Liver (tissue), 8 donors: ENCODE measurements at regions not wholly inside any gene's neighbourhood (a gene's known extent, or its start where the extent isn't known, plus 50 kb on each side); places are given as distances from the start of the nearest gene placed in this dataset.
"Not testable (repeated sequence)": the region's sequence is repeated elsewhere in the genome, so short reads cannot be mapped to it uniquely, and the experiment has no call there.

Experiments used
- DNase-seq: peaks from one replicate; pipeline ENCODE4 v3.0.0-alpha.2; 2017; ENCODE audit warnings: low spot score
- H3K27ac ChIP-seq, 2 donors: one replicate each; pipeline ENCODE4 v1.7.0; 2013; ENCODE audit warnings: inconsistent platforms in 2 of 2, low read length in 2 of 2, control low read depth in 1 of 2, low read depth in 1 of 2, mild to moderate bottlenecking in 1 of 2
- H3K27me3 ChIP-seq, 4 donors: one replicate each; pipeline versions ENCODE4 v1.6.1 to v1.7.0; 2013; ENCODE audit warnings: low read length in 3 of 4, inconsistent platforms in 1 of 4, mild to moderate bottlenecking in 1 of 4, moderate library complexity in 1 of 4; ENCODE audit not compliant: control insufficient read depth in 4 of 4, insufficient read depth in 4 of 4
- H3K36me3 ChIP-seq, 4 donors: one replicate each; pipeline versions ENCODE4 v1.6.1 to v1.7.0; 2013; ENCODE audit warnings: low read length in 3 of 4, mild to moderate bottlenecking in 3 of 4, low read depth in 1 of 4, moderate library complexity in 1 of 4; ENCODE audit not compliant: control insufficient read depth in 4 of 4, insufficient read depth in 3 of 4
- H3K4me1 ChIP-seq, 4 donors: one replicate each; pipeline versions ENCODE4 v1.6.1 to v1.7.0; 2013; ENCODE audit warnings: low read length in 3 of 4, mild to moderate bottlenecking in 3 of 4, moderate library complexity in 1 of 4; ENCODE audit not compliant: control insufficient read depth in 4 of 4, insufficient read depth in 4 of 4
- H3K4me3 ChIP-seq, 3 donors: one replicate each; pipeline versions ENCODE4 v1.6.1 to v1.7.0; 2013; ENCODE audit warnings: low read length in 3 of 3, control low read depth in 1 of 3, low read depth in 1 of 3, mild to moderate bottlenecking in 1 of 3
- H3K9ac ChIP-seq, 2 donors: one replicate each; pipeline ENCODE4 v1.7.0; 2013; ENCODE audit warnings: low read length in 2 of 2, mild to moderate bottlenecking in 2 of 2, moderate library complexity in 2 of 2, control low read depth in 1 of 2, low read depth in 1 of 2
- H3K9me3 ChIP-seq, 4 donors: one replicate each; pipeline versions ENCODE4 v1.6.1 to v1.7.0; 2013; ENCODE audit warnings: low read length in 3 of 4; ENCODE audit not compliant: control insufficient read depth in 4 of 4
- ATF3 ChIP-seq: IDR thresholded peaks from 2 replicates; pipeline ENCODE4 v1.6.1; 2016; ENCODE audit warnings: antibody characterized with exemption
- EGR1 ChIP-seq, 2 donors: IDR thresholded peaks; 2 replicates each; pipeline ENCODE4 v1.6.1; 2016 to 2018; ENCODE audit warnings: antibody characterized with exemption in 2 of 2, low read depth in 2 of 2
- FOXA1 ChIP-seq: IDR thresholded peaks from 2 replicates; pipeline ENCODE4 v1.6.1; 2016; ENCODE audit warnings: antibody characterized with exemption
- FOXA2 ChIP-seq: IDR thresholded peaks from 2 replicates; pipeline ENCODE4 v1.6.1; 2016; ENCODE audit warnings: antibody characterized with exemption
- GABPA ChIP-seq, 2 donors: IDR thresholded peaks in 1 of 2; conservative IDR thresholded peaks in 1 of 2; 2 replicates each; pipeline ENCODE4 v1.6.1; 2016; ENCODE audit warnings: antibody characterized with exemption in 2 of 2, mild to moderate bottlenecking in 1 of 2, moderate library complexity in 1 of 2
- HNF4A ChIP-seq, 2 donors: conservative IDR thresholded peaks; 2 replicates each; pipeline ENCODE4 v1.6.1; 2016; ENCODE audit warnings: antibody characterized with exemption in 2 of 2, mild to moderate bottlenecking in 2 of 2
- HNF4G ChIP-seq: IDR thresholded peaks from 2 replicates; pipeline ENCODE4 v1.6.1; 2016; ENCODE audit warnings: antibody characterized with exemption
- JUND ChIP-seq, 2 donors: IDR thresholded peaks; 2 replicates each; pipeline ENCODE4 v1.6.1; 2016; ENCODE audit warnings: antibody characterized with exemption in 2 of 2
- NR2F2 ChIP-seq: IDR thresholded peaks from 2 replicates; pipeline ENCODE4 v1.6.1; 2016; ENCODE audit warnings: antibody characterized with exemption
- RAD21 ChIP-seq, 2 donors: IDR thresholded peaks; 2 replicates each; pipeline ENCODE4 v1.6.1; 2016; ENCODE audit warnings: antibody characterized with exemption in 2 of 2, mild to moderate bottlenecking in 2 of 2
- RXRA ChIP-seq, 2 donors: IDR thresholded peaks; 2 replicates each; pipeline ENCODE4 v1.6.1; 2017 to 2018; ENCODE audit warnings: antibody characterized with exemption in 2 of 2, mild to moderate bottlenecking in 1 of 2
- SP1 ChIP-seq: IDR thresholded peaks from 2 replicates; pipeline ENCODE4 v1.6.1; 2018; ENCODE audit warnings: antibody characterized with exemption, mild to moderate bottlenecking
- TAF1 ChIP-seq: conservative IDR thresholded peaks from 2 replicates; pipeline ENCODE4 v1.6.1; 2016; ENCODE audit warnings: antibody characterized with exemption, mild to moderate bottlenecking
- YY1 ChIP-seq: IDR thresholded peaks from 2 replicates; pipeline ENCODE4 v1.6.1; 2016; ENCODE audit warnings: antibody characterized with exemption, mild to moderate bottlenecking
- ZBTB33 ChIP-seq: IDR thresholded peaks from 2 replicates; pipeline ENCODE4 v1.6.1; 2016; ENCODE audit warnings: antibody characterized with exemption
- WGBS: extraction: QIAGEN DNeasy Blood & Tissue Kit; methylation state at CpG from one replicate; pipeline ENCODE4 v1.1.7; 2013; 5-methylcytosine and 5-hydroxymethylcytosine counted together
- TF ChIP-seq, protein P1 (sequence below): IDR thresholded peaks from 2 replicates; pipeline ENCODE4 v1.6.1; 2016; ENCODE audit warnings: antibody characterized with exemption
- TF ChIP-seq, protein P2 (sequence below): fragments of 150-350 bp; IDR thresholded peaks from 2 replicates; pipeline ENCODE4 v1.5.1; 2017; ENCODE audit warnings: improper control_type of control experiment, low read depth, low read length; ENCODE audit not compliant: missing input control
- TF ChIP-seq, protein P3 (sequence below): IDR thresholded peaks from 2 replicates; pipeline ENCODE4 v1.6.1; 2016; ENCODE audit warnings: antibody characterized with exemption, mild to moderate bottlenecking
- donor health status: healthy.
- donor health status: healthy.
- donor health status: healthy.
- donor health status: healthy.
- donor health status: healthy.

- no peaks in the 10 kb centered on the region for H3K4me1 ChIP-seq
- no peak overlapping the region for H3K9ac ChIP-seq
- DNase-seq = no peak
- H3K36me3 ChIP-seq = no peaks in the 10 kb centered on the region
- H3K9me3 ChIP-seq = no peaks in the 10 kb centered on the region
- no peak overlapping the region for H3K4me3 ChIP-seq
- 35% methylated on average over 1 of the region's 1 CpG for WGBS
- H3K27me3 ChIP-seq = no peaks in the 10 kb centered on the region
- TF ChIP-seq ZBTB33 (no peak), SP1 (no peak), YY1 (no peak), ATF3 (no peak), NR2F2 (no peak), FOXA1 (no peak), TAF1 (no peak), HNF4G (no peak), RAD21 (IDR thresholded peaks at IDR 0.05) (no peak), FOXA2 (no peak), EGR1 (IDR thresholded peaks at IDR 0.05; ENCODE audit: low read depth in 2 of 2) (no peak), RXRA (IDR thresholded peaks at IDR 0.05) (no peak), HNF4A (conservative IDR thresholded peaks at IDR 0.05) (no peak), JUND (IDR thresholded peaks at IDR 0.05) (no peak), GABPA (IDR thresholded peaks at IDR 0.05 in 1 of 2, conservative IDR thresholded peaks at IDR 0.05 in 1 of 2) (no peak)
- TF ChIP-seq, protein P1, sequence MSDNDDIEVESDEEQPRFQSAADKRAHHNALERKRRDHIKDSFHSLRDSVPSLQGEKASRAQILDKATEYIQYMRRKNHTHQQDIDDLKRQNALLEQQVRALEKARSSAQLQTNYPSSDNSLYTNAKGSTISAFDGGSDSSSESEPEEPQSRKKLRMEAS = no peak
- TF ChIP-seq, protein P2, sequence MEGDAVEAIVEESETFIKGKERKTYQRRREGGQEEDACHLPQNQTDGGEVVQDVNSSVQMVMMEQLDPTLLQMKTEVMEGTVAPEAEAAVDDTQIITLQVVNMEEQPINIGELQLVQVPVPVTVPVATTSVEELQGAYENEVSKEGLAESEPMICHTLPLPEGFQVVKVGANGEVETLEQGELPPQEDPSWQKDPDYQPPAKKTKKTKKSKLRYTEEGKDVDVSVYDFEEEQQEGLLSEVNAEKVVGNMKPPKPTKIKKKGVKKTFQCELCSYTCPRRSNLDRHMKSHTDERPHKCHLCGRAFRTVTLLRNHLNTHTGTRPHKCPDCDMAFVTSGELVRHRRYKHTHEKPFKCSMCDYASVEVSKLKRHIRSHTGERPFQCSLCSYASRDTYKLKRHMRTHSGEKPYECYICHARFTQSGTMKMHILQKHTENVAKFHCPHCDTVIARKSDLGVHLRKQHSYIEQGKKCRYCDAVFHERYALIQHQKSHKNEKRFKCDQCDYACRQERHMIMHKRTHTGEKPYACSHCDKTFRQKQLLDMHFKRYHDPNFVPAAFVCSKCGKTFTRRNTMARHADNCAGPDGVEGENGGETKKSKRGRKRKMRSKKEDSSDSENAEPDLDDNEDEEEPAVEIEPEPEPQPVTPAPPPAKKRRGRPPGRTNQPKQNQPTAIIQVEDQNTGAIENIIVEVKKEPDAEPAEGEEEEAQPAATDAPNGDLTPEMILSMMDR = no peak
- TF ChIP-seq, protein P3, sequence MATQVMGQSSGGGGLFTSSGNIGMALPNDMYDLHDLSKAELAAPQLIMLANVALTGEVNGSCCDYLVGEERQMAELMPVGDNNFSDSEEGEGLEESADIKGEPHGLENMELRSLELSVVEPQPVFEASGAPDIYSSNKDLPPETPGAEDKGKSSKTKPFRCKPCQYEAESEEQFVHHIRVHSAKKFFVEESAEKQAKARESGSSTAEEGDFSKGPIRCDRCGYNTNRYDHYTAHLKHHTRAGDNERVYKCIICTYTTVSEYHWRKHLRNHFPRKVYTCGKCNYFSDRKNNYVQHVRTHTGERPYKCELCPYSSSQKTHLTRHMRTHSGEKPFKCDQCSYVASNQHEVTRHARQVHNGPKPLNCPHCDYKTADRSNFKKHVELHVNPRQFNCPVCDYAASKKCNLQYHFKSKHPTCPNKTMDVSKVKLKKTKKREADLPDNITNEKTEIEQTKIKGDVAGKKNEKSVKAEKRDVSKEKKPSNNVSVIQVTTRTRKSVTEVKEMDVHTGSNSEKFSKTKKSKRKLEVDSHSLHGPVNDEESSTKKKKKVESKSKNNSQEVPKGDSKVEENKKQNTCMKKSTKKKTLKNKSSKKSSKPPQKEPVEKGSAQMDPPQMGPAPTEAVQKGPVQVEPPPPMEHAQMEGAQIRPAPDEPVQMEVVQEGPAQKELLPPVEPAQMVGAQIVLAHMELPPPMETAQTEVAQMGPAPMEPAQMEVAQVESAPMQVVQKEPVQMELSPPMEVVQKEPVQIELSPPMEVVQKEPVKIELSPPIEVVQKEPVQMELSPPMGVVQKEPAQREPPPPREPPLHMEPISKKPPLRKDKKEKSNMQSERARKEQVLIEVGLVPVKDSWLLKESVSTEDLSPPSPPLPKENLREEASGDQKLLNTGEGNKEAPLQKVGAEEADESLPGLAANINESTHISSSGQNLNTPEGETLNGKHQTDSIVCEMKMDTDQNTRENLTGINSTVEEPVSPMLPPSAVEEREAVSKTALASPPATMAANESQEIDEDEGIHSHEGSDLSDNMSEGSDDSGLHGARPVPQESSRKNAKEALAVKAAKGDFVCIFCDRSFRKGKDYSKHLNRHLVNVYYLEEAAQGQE = no peak
- no peak overlapping the region for H3K27ac ChIP-seq
Measured at GRCh38 chr12:59055204-59055860, 135.0 kb upstream of the LRIG3 start.

GRCh38 chr12:59053266-59053899 lies 133.1 kb upstream of the LRIG3 start:
- not testable (repeated sequence) for H3K9me3 ChIP-seq, H3K4me3 ChIP-seq, H3K27ac ChIP-seq, H3K36me3 ChIP-seq, H3K4me1 ChIP-seq, H3K9ac ChIP-seq, DNase-seq, H3K27me3 ChIP-seq
- 91% methylated on average over 11 of the region's 11 CpGs for WGBS
